ENCODE measurements at regions not wholly inside any gene's neighbourhood (a gene's known extent, or its start where the extent isn't known, plus 50 kb on each side); places are given as distances from the start of the nearest gene placed in this dataset.

- Mint-ChIP-seq H3K4me1 (no peaks in the 10 kb centered on the region), H3K27me3 (no peaks in the 10 kb centered on the region), H3K27ac (ENCODE audit: low read depth) (no peak overlapping the region), H3K4me3 (no peak overlapping the region), H3K9me3 (no peaks in the 10 kb centered on the region), H3K36me3 (ENCODE audit: insufficient read depth) (no peaks in the 10 kb centered on the region)
- DNase-seq (ENCODE audit: low spot score in 2 of 2): no peak
- ATAC-seq (replicated peaks; ENCODE audit: extremely low read depth, poor library complexity, severe bottlenecking): no peak
Observed at GRCh38 chr5:60529001-60529400, 171.0 kb downstream of the DEPDC1B start.

- H3K9me3 Mint-ChIP-seq: no peaks in the 10 kb centered on the region
- no peak overlapping the region for H3K27ac Mint-ChIP-seq (ENCODE audit: low read depth)
- no peaks in the 10 kb centered on the region for H3K4me1 Mint-ChIP-seq
Observed at GRCh38 chr5:60527072-60527471, 172.9 kb downstream of the DEPDC1B start.

GRCh38 chr5:60526336-60526875 is 173.6 kb downstream of the DEPDC1B start:
- no peaks in the 10 kb centered on the region for H3K27me3 Mint-ChIP-seq
- H3K9me3 Mint-ChIP-seq: no peaks in the 10 kb centered on the region
- ATAC-seq (replicated peaks; ENCODE audit: extremely low read depth, poor library complexity, severe bottlenecking): no peak

More at GRCh38 chr5:60527072-60527471, 172.9 kb downstream of the DEPDC1B start:
- H3K36me3 Mint-ChIP-seq (ENCODE audit: insufficient read depth): no peaks in the 10 kb centered on the region
- DNase-seq (ENCODE audit: low spot score in 2 of 2): no peak
- H3K4me3 Mint-ChIP-seq: no peak overlapping the region
- no peaks in the 10 kb centered on the region for H3K27me3 Mint-ChIP-seq
- no peak for ATAC-seq (replicated peaks; ENCODE audit: extremely low read depth, poor library complexity, severe bottlenecking)

GRCh38 chr5:60522292-60522905 is 177.6 kb downstream of the DEPDC1B start:
- Mint-ChIP-seq H3K36me3 (ENCODE audit: insufficient read depth) (no peaks in the 10 kb centered on the region), H3K4me1 (no peaks in the 10 kb centered on the region), H3K27ac (ENCODE audit: low read depth) (no peak overlapping the region), H3K9me3 (no peaks in the 10 kb centered on the region), H3K27me3 (no peaks in the 10 kb centered on the region), H3K4me3 (no peak overlapping the region)
- DNase-seq (ENCODE audit: low spot score in 2 of 2) (no peak), ATAC-seq (replicated peaks; ENCODE audit: extremely low read depth, poor library complexity, severe bottlenecking) (no peak)

More at GRCh38 chr5:60526336-60526875, 173.6 kb downstream of the DEPDC1B start:
- H3K27ac Mint-ChIP-seq (ENCODE audit: low read depth): no peak overlapping the region
- H3K36me3 Mint-ChIP-seq (ENCODE audit: insufficient read depth): no peaks in the 10 kb centered on the region
- no peaks in the 10 kb centered on the region for H3K4me1 Mint-ChIP-seq
- no peak for DNase-seq (ENCODE audit: low spot score in 2 of 2)
- no peak overlapping the region for H3K4me3 Mint-ChIP-seq

- Mint-ChIP-seq H3K4me3 (no peak overlapping the region), H3K27me3 (no peaks in the 10 kb centered on the region), H3K9me3 (no peaks in the 10 kb centered on the region), H3K27ac (ENCODE audit: low read depth) (no peak overlapping the region), H3K36me3 (ENCODE audit: insufficient read depth) (no peaks in the 10 kb centered on the region), H3K4me1 (no peaks in the 10 kb centered on the region)
- ATAC-seq (replicated peaks; ENCODE audit: extremely low read depth, poor library complexity, severe bottlenecking): no peak
- no peak for DNase-seq (ENCODE audit: low spot score in 2 of 2)
Observed at GRCh38 chr5:60521376-60522291, 178.3 kb downstream of the DEPDC1B start.

- H3K36me3 Mint-ChIP-seq (ENCODE audit: insufficient read depth): no peaks in the 10 kb centered on the region
- no peaks in the 10 kb centered on the region for H3K9me3 Mint-ChIP-seq
- DNase-seq (ENCODE audit: low spot score in 2 of 2) (no peak), ATAC-seq (replicated peaks; ENCODE audit: extremely low read depth, poor library complexity, severe bottlenecking) (no peak)
- no peak overlapping the region for H3K4me3 Mint-ChIP-seq
- no peaks in the 10 kb centered on the region for H3K4me1 Mint-ChIP-seq
- no peak overlapping the region for H3K27ac Mint-ChIP-seq (ENCODE audit: low read depth)
- H3K27me3 Mint-ChIP-seq: no peaks in the 10 kb centered on the region
Observed at GRCh38 chr5:60520451-60521227, 179.3 kb downstream of the DEPDC1B start.

GRCh38 chr5:60519372-60519771 is 180.6 kb downstream of the DEPDC1B start:
- DNase-seq (ENCODE audit: low spot score in 2 of 2) (no peak), ATAC-seq (replicated peaks; ENCODE audit: extremely low read depth, poor library complexity, severe bottlenecking) (no peak)
- Mint-ChIP-seq H3K27ac (ENCODE audit: low read depth) (no peak overlapping the region), H3K4me1 (no peaks in the 10 kb centered on the region), H3K36me3 (ENCODE audit: insufficient read depth) (no peaks in the 10 kb centered on the region), H3K27me3 (no peaks in the 10 kb centered on the region), H3K9me3 (no peaks in the 10 kb centered on the region), H3K4me3 (no peak overlapping the region)

GRCh38 chr5:60517850-60518249 is 182.1 kb downstream of the DEPDC1B start:
- Mint-ChIP-seq H3K36me3 (ENCODE audit: insufficient read depth) (no peaks in the 10 kb centered on the region), H3K9me3 (no peaks in the 10 kb centered on the region)

GRCh38 chr5:60517094-60517694 is 182.8 kb downstream of the DEPDC1B start:
- no peak overlapping the region for H3K4me3 Mint-ChIP-seq
- no peaks in the 10 kb centered on the region for H3K9me3 Mint-ChIP-seq
- no peaks in the 10 kb centered on the region for H3K4me1 Mint-ChIP-seq
- no peak overlapping the region for H3K27ac Mint-ChIP-seq (ENCODE audit: low read depth)
- H3K27me3 Mint-ChIP-seq: no peaks in the 10 kb centered on the region
- no peaks in the 10 kb centered on the region for H3K36me3 Mint-ChIP-seq (ENCODE audit: insufficient read depth)
- ATAC-seq (replicated peaks; ENCODE audit: extremely low read depth, poor library complexity, severe bottlenecking): no peak
- DNase-seq (ENCODE audit: low spot score in 2 of 2): no peak

More at GRCh38 chr5:60517850-60518249, 182.1 kb downstream of the DEPDC1B start:
- no peak overlapping the region for H3K4me3 Mint-ChIP-seq
- H3K4me1 Mint-ChIP-seq: no peaks in the 10 kb centered on the region
- no peak for DNase-seq (ENCODE audit: low spot score in 2 of 2)
- no peaks in the 10 kb centered on the region for H3K27me3 Mint-ChIP-seq
- no peak overlapping the region for H3K27ac Mint-ChIP-seq (ENCODE audit: low read depth)
- no peak for ATAC-seq (replicated peaks; ENCODE audit: extremely low read depth, poor library complexity, severe bottlenecking)

GRCh38 chr5:60516688-60517087 is 183.3 kb downstream of the DEPDC1B start:
- Mint-ChIP-seq H3K27me3 (no peaks in the 10 kb centered on the region), H3K27ac (ENCODE audit: low read depth) (no peak overlapping the region), H3K36me3 (ENCODE audit: insufficient read depth) (no peaks in the 10 kb centered on the region), H3K9me3 (no peaks in the 10 kb centered on the region), H3K4me3 (no peak overlapping the region), H3K4me1 (no peaks in the 10 kb centered on the region)
- no peak for ATAC-seq (replicated peaks; ENCODE audit: extremely low read depth, poor library complexity, severe bottlenecking)
- no peak for DNase-seq (ENCODE audit: low spot score in 2 of 2)

- H3K4me1 Mint-ChIP-seq: no peaks in the 10 kb centered on the region
- no peak for DNase-seq (ENCODE audit: low spot score in 2 of 2)
- H3K27me3 Mint-ChIP-seq: no peaks in the 10 kb centered on the region
- no peak overlapping the region for H3K4me3 Mint-ChIP-seq
- H3K27ac Mint-ChIP-seq (ENCODE audit: low read depth): no peak overlapping the region
- no peaks in the 10 kb centered on the region for H3K36me3 Mint-ChIP-seq (ENCODE audit: insufficient read depth)
- peaks cover 9% of the 10 kb centered on the region for H3K9me3 Mint-ChIP-seq
- no peak for ATAC-seq (replicated peaks; ENCODE audit: extremely low read depth, poor library complexity, severe bottlenecking)
Observed at GRCh38 chr5:60514152-60514551, 185.8 kb downstream of the DEPDC1B start.

- no peak overlapping the region for H3K4me3 Mint-ChIP-seq
- H3K4me1 Mint-ChIP-seq: no peaks in the 10 kb centered on the region
- DNase-seq (ENCODE audit: low spot score in 2 of 2) (no peak), ATAC-seq (replicated peaks; ENCODE audit: extremely low read depth, poor library complexity, severe bottlenecking) (no peak)
- no peak overlapping the region for H3K27ac Mint-ChIP-seq (ENCODE audit: low read depth)
- H3K36me3 Mint-ChIP-seq (ENCODE audit: insufficient read depth): no peaks in the 10 kb centered on the region
- H3K27me3 Mint-ChIP-seq: no peaks in the 10 kb centered on the region
- peaks cover 9% of the 10 kb centered on the region for H3K9me3 Mint-ChIP-seq
Observed at GRCh38 chr5:60512117-60512516, 187.8 kb downstream of the DEPDC1B start.
